ENCODE measurements at regions not wholly inside any gene's neighbourhood (a gene's known extent, or its start where the extent isn't known, plus 50 kb on each side); places are given as distances from the start of the nearest gene placed in this dataset.

- Mint-ChIP-seq H3K4me3 (ENCODE audit: unreplicated experiment) (no peak overlapping the region), H3K27ac (ENCODE audit: low read depth, unreplicated experiment) (no peak overlapping the region), H3K9me3 (ENCODE audit: unreplicated experiment) (no peaks in the 10 kb centered on the region), H3K4me1 (ENCODE audit: insufficient read depth, unreplicated experiment) (peaks cover 17% of the 10 kb centered on the region), H3K36me3 (ENCODE audit: insufficient read depth, unreplicated experiment) (no peaks in the 10 kb centered on the region), H3K27me3 (ENCODE audit: insufficient read depth, unreplicated experiment) (no peaks in the 10 kb centered on the region)
- no peak for DNase-seq (ENCODE audit: unreplicated experiment)
- CTCF ChIA-PET, result interaction anchor here (0.6 to 7.2 kb wide), 14 partner anchors 10 to 1441 kb away, joined by 3 to 81 read pairs (median 4); no protein-coding TSS in a partner anchor
- POLR2A ChIA-PET, result interaction anchor here (1.8 kb wide), 1 partner anchor 971 kb away, joined by 6 read pairs; no protein-coding TSS in a partner anchor
- no peak for TF ChIP-seq CTCF (IDR thresholded peaks at IDR 0.05; ENCODE audit: unreplicated experiment)
- BruUV-seq (replicated peaks), result no TSS peak
- intact Hi-C loops (cut with micrococcal nuclease), result loop anchor here (5.0 to 10.0 kb wide), 6 partner anchors 112 to 795 kb away; no protein-coding TSS in a partner anchor
Measured at GRCh38 chr5:39712316-39713249, 287.8 kb upstream of the DAB2 start.

- intact Hi-C loops (cut with micrococcal nuclease), result loop anchor here (5.0 to 10.0 kb wide), 6 partner anchors 113 to 795 kb away; no protein-coding TSS in a partner anchor
- POLR2A ChIA-PET, result no interaction called here
- no peaks in the 10 kb centered on the region for H3K27me3 Mint-ChIP-seq (ENCODE audit: insufficient read depth, unreplicated experiment)
Measured at GRCh38 chr5:39711821-39712220, 287.0 kb upstream of the DAB2 start.

GRCh38 chr5:39709032-39709431 is 284.3 kb upstream of the DAB2 start:
- intact Hi-C loops (cut with micrococcal nuclease), result no loop called here
- DNase-seq (ENCODE audit: unreplicated experiment), result no peak
- ChIA-PET CTCF (interaction anchor here (0.6 kb wide), 1 partner anchor 299 kb away, joined by 3 read pairs; no protein-coding TSS in a partner anchor), POLR2A (no interaction called here)
- Mint-ChIP-seq H3K36me3 (ENCODE audit: insufficient read depth, unreplicated experiment) (no peaks in the 10 kb centered on the region), H3K9me3 (ENCODE audit: unreplicated experiment) (no peaks in the 10 kb centered on the region), H3K4me3 (ENCODE audit: unreplicated experiment) (no peak overlapping the region), H3K4me1 (ENCODE audit: insufficient read depth, unreplicated experiment) (peaks cover 3% of the 10 kb centered on the region), H3K27ac (ENCODE audit: low read depth, unreplicated experiment) (no peak overlapping the region), H3K27me3 (ENCODE audit: insufficient read depth, unreplicated experiment) (no peaks in the 10 kb centered on the region)
- no peak for TF ChIP-seq CTCF (IDR thresholded peaks at IDR 0.05; ENCODE audit: unreplicated experiment)
- BruUV-seq (replicated peaks), result no TSS peak

More at GRCh38 chr5:39711821-39712220, 287.0 kb upstream of the DAB2 start:
- Mint-ChIP-seq H3K4me1 (ENCODE audit: insufficient read depth, unreplicated experiment) (peaks cover 13% of the 10 kb centered on the region), H3K36me3 (ENCODE audit: insufficient read depth, unreplicated experiment) (no peaks in the 10 kb centered on the region), H3K9me3 (ENCODE audit: unreplicated experiment) (no peaks in the 10 kb centered on the region), H3K4me3 (ENCODE audit: unreplicated experiment) (no peak overlapping the region), H3K27ac (ENCODE audit: low read depth, unreplicated experiment) (no peak overlapping the region)
- no TSS peak for BruUV-seq (replicated peaks)
- CTCF ChIA-PET, result interaction anchor here (0.6 to 7.2 kb wide), 6 partner anchors 9 to 979 kb away, joined by 3 to 81 read pairs (median 4); no protein-coding TSS in a partner anchor
- DNase-seq (ENCODE audit: unreplicated experiment), result no peak
- no peak for TF ChIP-seq CTCF (IDR thresholded peaks at IDR 0.05; ENCODE audit: unreplicated experiment)

GRCh38 chr5:39702928-39703327 is 278.1 kb upstream of the DAB2 start:
- H3K4me3 Mint-ChIP-seq (ENCODE audit: unreplicated experiment), result no peak overlapping the region
- TF ChIP-seq CTCF (IDR thresholded peaks at IDR 0.05; ENCODE audit: unreplicated experiment), result no peak
- no peaks in the 10 kb centered on the region for H3K9me3 Mint-ChIP-seq (ENCODE audit: unreplicated experiment)
- DNase-seq (ENCODE audit: unreplicated experiment), result no peak
- no peaks in the 10 kb centered on the region for H3K36me3 Mint-ChIP-seq (ENCODE audit: insufficient read depth, unreplicated experiment)
- CTCF ChIA-PET, result interaction anchor here (0.8 to 1.8 kb wide), 3 partner anchors 9 to 1033 kb away, joined by 3 to 5 read pairs (median 4); no protein-coding TSS in a partner anchor
- no peaks in the 10 kb centered on the region for H3K4me1 Mint-ChIP-seq (ENCODE audit: insufficient read depth, unreplicated experiment)
- no TSS peak for BruUV-seq (replicated peaks)
- POLR2A ChIA-PET, result no interaction called here
- no peak overlapping the region for H3K27ac Mint-ChIP-seq (ENCODE audit: low read depth, unreplicated experiment)
- H3K27me3 Mint-ChIP-seq (ENCODE audit: insufficient read depth, unreplicated experiment), result no peaks in the 10 kb centered on the region
- intact Hi-C loops (cut with micrococcal nuclease), result no loop called here

All from MCF 10A (cell line).